GM23338 (cell line): ENCODE measurements at regions not wholly inside any gene's neighbourhood (a gene's known extent, or its start where the extent isn't known, plus 50 kb on each side); places are given as distances from the start of the nearest gene placed in this dataset.

Experiments used
- ATAC-seq: fragments of 200-7000 bp; cut with Tn5 transposase; 3 replicates; pipeline ENCODE4 v1.9.1; 2020
- DNase-seq: peaks from one replicate; pipeline ENCODE4 v3.0.0-alpha.2; 2015; ENCODE audit warnings: low spot score
- H2AFZ ChIP-seq: fragments of 200-600 bp; sonication (generic); 2 replicates; pipeline ENCODE4 v1.8.0; 2016; ENCODE audit warnings: antibody characterized with exemption, mild to moderate bottlenecking, moderate library complexity
- H3F3A ChIP-seq: fragments of 200-600 bp; sonication (generic); replicated peaks from 2 replicates; pipeline ENCODE4 v1.8.0; 2017; ENCODE audit warnings: antibody characterized with exemption, mixed run types, low read depth
- H3K27ac ChIP-seq: fragments of 200-600 bp; sonication (generic); 2 replicates; pipeline ENCODE4 v1.6.1; 2016; ENCODE audit warnings: low read depth
- H3K27me3 ChIP-seq: fragments of 200-600 bp; sonication (generic); 2 replicates; pipeline ENCODE4 v1.8.0; 2016; ENCODE audit warnings: mild to moderate bottlenecking, mixed run types, moderate library complexity; ENCODE audit not compliant: insufficient read depth
- H3K36me3 ChIP-seq: fragments of 200-600 bp; sonication (generic); 2 replicates; pipeline ENCODE4 v1.8.0; 2016; ENCODE audit warnings: mild to moderate bottlenecking; ENCODE audit not compliant: insufficient read depth
- H3K4me1 ChIP-seq: fragments of 200-600 bp; sonication (generic); 2 replicates; pipeline ENCODE4 v1.8.0; 2016; ENCODE audit warnings: mild to moderate bottlenecking, moderate library complexity; ENCODE audit not compliant: insufficient read depth
- H3K4me2 ChIP-seq: fragments of 200-600 bp; sonication (generic); 2 replicates; pipeline ENCODE4 v1.7.1; 2017; ENCODE audit warnings: mixed run types
- H3K4me3 ChIP-seq: fragments of 200-600 bp; sonication (generic); 2 replicates; pipeline ENCODE4 v1.6.1; 2016; ENCODE audit warnings: mixed run types
- H3K79me2 ChIP-seq: fragments of 200-600 bp; sonication (generic); replicated peaks from 2 replicates; pipeline ENCODE4 v1.8.0; 2017; ENCODE audit warnings: mild to moderate bottlenecking; ENCODE audit not compliant: insufficient read depth
- H3K9me2 ChIP-seq: fragments of 200-600 bp; sonication (generic); 2 replicates; pipeline ENCODE4 v1.8.0; 2017; ENCODE audit not compliant: insufficient read depth
- H4K20me1 ChIP-seq: fragments of 200-600 bp; sonication (generic); replicated peaks from 2 replicates; pipeline ENCODE4 v1.8.0; 2017; ENCODE audit warnings: mild to moderate bottlenecking; ENCODE audit not compliant: insufficient read depth
- H3K27ac Mint-ChIP-seq: 2 replicates; pipeline ENCODE4 v1.8.0; 2020; ENCODE audit warnings: inconsistent platforms, mild to moderate bottlenecking, moderate library complexity, mixed read lengths
- H3K27me3 Mint-ChIP-seq: 3 replicates; pipeline ENCODE4 v1.8.0; 2022; ENCODE audit warnings: low read depth, mild to moderate bottlenecking, moderate library complexity, mixed read lengths, inconsistent platforms; ENCODE audit not compliant: insufficient read depth, poor library complexity
- H3K36me3 Mint-ChIP-seq: 3 replicates; pipeline ENCODE4 v1.8.0; 2021; ENCODE audit warnings: low read depth, mild to moderate bottlenecking, inconsistent platforms, moderate library complexity, mixed read lengths
- H3K4me1 Mint-ChIP-seq: 3 replicates; pipeline ENCODE4 v1.8.0; 2020; ENCODE audit warnings: mild to moderate bottlenecking, inconsistent platforms, mixed read lengths
- H3K4me3 Mint-ChIP-seq: 3 replicates; pipeline ENCODE4 v1.8.0; 2021; ENCODE audit warnings: moderate library complexity, mild to moderate bottlenecking, inconsistent platforms, mixed read lengths
- H3K9me3 Mint-ChIP-seq: 3 replicates; pipeline ENCODE4 v1.8.0; 2020; ENCODE audit warnings: moderate library complexity, mild to moderate bottlenecking, inconsistent platforms, mixed read lengths
- CREB1 ChIP-seq: fragments of 250-450 bp; sonication (Bioruptor Pico); IDR thresholded peaks from 2 replicates; pipeline ENCODE4 v1.5.0; 2020; ENCODE audit warnings: low read depth, mild to moderate bottlenecking, moderate library complexity
- CTCF ChIP-seq, 2 experiments: fragments of 200-600 bp in 1 of 2; sonication (generic) in 1 of 2; conservative IDR thresholded peaks; 2 replicates each; pipeline versions ENCODE4 v1.5.1 to v1.6.1; 2016 to 2017; ENCODE audit warnings: antibody characterized with exemption in 2 of 2, low read depth in 2 of 2, mild to moderate bottlenecking in 2 of 2, moderate library complexity in 1 of 2
- EZH2 ChIP-seq: fragments of 200-600 bp; sonication (generic); IDR thresholded peaks from one replicate; pipeline ENCODE4 v1.8.0; 2017; ENCODE audit warnings: antibody characterized with exemption, mild to moderate bottlenecking, low read depth; ENCODE audit not compliant: unreplicated experiment
- JUNB ChIP-seq: IDR thresholded peaks from one replicate; pipeline ENCODE4 v1.6.1; 2016; ENCODE audit warnings: antibody characterized with exemption; ENCODE audit not compliant: unreplicated experiment
- NANOG ChIP-seq: IDR thresholded peaks from 2 replicates; pipeline ENCODE4 v1.6.1; 2016; ENCODE audit warnings: antibody characterized with exemption, borderline replicate concordance
- POLR2AphosphoS5 ChIP-seq: IDR thresholded peaks from 2 replicates; pipeline ENCODE4 v1.6.1; 2016; ENCODE audit warnings: antibody characterized with exemption, low read depth
- ZNF114 ChIP-seq: fragments of 250-450 bp; sonication (Bioruptor Pico); IDR thresholded peaks from 2 replicates; pipeline ENCODE4 v1.5.0; 2020; ENCODE audit warnings: mild to moderate bottlenecking, moderate library complexity
- ZNF331 ChIP-seq: fragments of 250-450 bp; sonication (Bioruptor Pico); IDR thresholded peaks from 2 replicates; pipeline ENCODE4 v1.5.0; 2020; ENCODE audit warnings: low read depth, mild to moderate bottlenecking, moderate library complexity
- TF ChIP-seq, protein P1 (sequence below): IDR thresholded peaks from 2 replicates; pipeline ENCODE4 v1.6.1; 2016; ENCODE audit warnings: antibody characterized with exemption
- TF ChIP-seq, protein P2 (sequence below): fragments of 250-450 bp; sonication (Bioruptor Pico); IDR thresholded peaks from 2 replicates; pipeline ENCODE4 v1.5.0; 2020; ENCODE audit warnings: mild to moderate bottlenecking, moderate library complexity

GRCh38 chr2:66066032-66066431, 368.9 kb upstream of the MEIS1 start:
- Mint-ChIP-seq H3K27ac (no peak overlapping the region), H3K9me3 (no peaks in the 10 kb centered on the region), H3K36me3 (no peaks in the 10 kb centered on the region), H3K27me3 (no peaks in the 10 kb centered on the region), H3K4me1 (peaks cover 19% of the 10 kb centered on the region), H3K4me3 (no peak overlapping the region)
- Histone ChIP-seq H3F3A (no peaks in the 10 kb centered on the region), H3K4me1 (peaks cover 16% of the 10 kb centered on the region), H3K4me3 (no peak overlapping the region), H3K27me3 (no peaks in the 10 kb centered on the region), H2AFZ (peak overlapping the region; percentile 43; the same call in 1 of the 2 replicates), H3K36me3 (no peaks in the 10 kb centered on the region), H3K4me2 (no peak overlapping the region), H3K27ac (no peak overlapping the region), H4K20me1 (no peaks in the 10 kb centered on the region), H3K9me2 (no peaks in the 10 kb centered on the region), H3K79me2 (no peaks in the 10 kb centered on the region)
- DNase-seq (no peak), ATAC-seq (no peak)
- TF ChIP-seq EZH2 (no peak), CTCF (conservative IDR thresholded peaks at IDR 0.05; ENCODE audit: low read depth in 2 of 2) (no peak), POLR2AphosphoS5 (no peak), NANOG (no peak), CREB1 (CRISPR knock-in tag) (no peak), ZNF331 (CRISPR knock-in tag) (no peak), JUNB (no peak), ZNF114 (CRISPR knock-in tag) (no peak)
- TF ChIP-seq, protein P1, sequence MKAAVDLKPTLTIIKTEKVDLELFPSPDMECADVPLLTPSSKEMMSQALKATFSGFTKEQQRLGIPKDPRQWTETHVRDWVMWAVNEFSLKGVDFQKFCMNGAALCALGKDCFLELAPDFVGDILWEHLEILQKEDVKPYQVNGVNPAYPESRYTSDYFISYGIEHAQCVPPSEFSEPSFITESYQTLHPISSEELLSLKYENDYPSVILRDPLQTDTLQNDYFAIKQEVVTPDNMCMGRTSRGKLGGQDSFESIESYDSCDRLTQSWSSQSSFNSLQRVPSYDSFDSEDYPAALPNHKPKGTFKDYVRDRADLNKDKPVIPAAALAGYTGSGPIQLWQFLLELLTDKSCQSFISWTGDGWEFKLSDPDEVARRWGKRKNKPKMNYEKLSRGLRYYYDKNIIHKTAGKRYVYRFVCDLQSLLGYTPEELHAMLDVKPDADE, result no peak
- TF ChIP-seq, protein P2, sequence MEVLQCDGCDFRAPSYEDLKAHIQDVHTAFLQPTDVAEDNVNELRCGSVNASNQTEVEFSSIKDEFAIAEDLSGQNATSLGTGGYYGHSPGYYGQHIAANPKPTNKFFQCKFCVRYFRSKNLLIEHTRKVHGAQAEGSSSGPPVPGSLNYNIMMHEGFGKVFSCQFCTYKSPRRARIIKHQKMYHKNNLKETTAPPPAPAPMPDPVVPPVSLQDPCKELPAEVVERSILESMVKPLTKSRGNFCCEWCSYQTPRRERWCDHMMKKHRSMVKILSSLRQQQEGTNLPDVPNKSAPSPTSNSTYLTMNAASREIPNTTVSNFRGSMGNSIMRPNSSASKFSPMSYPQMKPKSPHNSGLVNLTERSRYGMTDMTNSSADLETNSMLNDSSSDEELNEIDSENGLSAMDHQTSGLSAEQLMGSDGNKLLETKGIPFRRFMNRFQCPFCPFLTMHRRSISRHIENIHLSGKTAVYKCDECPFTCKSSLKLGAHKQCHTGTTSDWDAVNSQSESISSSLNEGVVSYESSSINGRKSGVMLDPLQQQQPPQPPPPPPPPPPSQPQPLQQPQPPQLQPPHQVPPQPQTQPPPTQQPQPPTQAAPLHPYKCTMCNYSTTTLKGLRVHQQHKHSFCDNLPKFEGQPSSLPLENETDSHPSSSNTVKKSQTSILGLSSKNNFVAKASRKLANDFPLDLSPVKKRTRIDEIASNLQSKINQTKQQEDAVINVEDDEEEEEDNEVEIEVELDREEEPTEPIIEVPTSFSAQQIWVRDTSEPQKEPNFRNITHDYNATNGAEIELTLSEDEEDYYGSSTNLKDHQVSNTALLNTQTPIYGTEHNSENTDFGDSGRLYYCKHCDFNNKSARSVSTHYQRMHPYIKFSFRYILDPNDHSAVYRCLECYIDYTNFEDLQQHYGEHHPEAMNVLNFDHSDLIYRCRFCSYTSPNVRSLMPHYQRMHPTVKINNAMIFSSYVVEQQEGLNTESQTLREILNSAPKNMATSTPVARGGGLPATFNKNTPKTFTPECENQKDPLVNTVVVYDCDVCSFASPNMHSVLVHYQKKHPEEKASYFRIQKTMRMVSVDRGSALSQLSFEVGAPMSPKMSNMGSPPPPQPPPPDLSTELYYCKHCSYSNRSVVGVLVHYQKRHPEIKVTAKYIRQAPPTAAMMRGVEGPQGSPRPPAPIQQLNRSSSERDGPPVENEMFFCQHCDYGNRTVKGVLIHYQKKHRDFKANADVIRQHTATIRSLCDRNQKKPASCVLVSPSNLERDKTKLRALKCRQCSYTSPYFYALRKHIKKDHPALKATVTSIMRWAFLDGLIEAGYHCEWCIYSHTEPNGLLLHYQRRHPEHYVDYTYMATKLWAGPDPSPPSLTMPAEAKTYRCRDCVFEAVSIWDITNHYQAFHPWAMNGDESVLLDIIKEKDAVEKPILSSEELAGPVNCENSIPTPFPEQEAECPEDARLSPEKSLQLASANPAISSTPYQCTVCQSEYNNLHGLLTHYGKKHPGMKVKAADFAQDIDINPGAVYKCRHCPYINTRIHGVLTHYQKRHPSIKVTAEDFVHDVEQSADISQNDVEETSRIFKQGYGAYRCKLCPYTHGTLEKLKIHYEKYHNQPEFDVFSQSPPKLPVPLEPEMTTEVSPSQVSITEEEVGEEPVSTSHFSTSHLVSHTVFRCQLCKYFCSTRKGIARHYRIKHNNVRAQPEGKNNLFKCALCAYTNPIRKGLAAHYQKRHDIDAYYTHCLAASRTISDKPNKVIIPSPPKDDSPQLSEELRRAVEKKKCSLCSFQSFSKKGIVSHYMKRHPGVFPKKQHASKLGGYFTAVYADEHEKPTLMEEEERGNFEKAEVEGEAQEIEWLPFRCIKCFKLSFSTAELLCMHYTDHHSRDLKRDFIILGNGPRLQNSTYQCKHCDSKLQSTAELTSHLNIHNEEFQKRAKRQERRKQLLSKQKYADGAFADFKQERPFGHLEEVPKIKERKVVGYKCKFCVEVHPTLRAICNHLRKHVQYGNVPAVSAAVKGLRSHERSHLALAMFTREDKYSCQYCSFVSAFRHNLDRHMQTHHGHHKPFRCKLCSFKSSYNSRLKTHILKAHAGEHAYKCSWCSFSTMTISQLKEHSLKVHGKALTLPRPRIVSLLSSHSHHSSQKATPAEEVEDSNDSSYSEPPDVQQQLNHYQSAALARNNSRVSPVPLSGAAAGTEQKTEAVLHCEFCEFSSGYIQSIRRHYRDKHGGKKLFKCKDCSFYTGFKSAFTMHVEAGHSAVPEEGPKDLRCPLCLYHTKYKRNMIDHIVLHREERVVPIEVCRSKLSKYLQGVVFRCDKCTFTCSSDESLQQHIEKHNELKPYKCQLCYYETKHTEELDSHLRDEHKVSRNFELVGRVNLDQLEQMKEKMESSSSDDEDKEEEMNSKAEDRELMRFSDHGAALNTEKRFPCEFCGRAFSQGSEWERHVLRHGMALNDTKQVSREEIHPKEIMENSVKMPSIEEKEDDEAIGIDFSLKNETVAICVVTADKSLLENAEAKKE, result no peak
